ENCODE measurements at regions not wholly inside any gene's neighbourhood (a gene's known extent, or its start where the extent isn't known, plus 50 kb on each side); places are given as distances from the start of the nearest gene placed in this dataset.

- DNase-seq = no peak
These were observed 376.0 kb upstream of the IRX2 start for GRCh38 chr5:3127423-3127911.

GRCh38 chr5:3126639-3127038, 375.2 kb upstream of the IRX2 start:
- no peak for DNase-seq

DNA sequence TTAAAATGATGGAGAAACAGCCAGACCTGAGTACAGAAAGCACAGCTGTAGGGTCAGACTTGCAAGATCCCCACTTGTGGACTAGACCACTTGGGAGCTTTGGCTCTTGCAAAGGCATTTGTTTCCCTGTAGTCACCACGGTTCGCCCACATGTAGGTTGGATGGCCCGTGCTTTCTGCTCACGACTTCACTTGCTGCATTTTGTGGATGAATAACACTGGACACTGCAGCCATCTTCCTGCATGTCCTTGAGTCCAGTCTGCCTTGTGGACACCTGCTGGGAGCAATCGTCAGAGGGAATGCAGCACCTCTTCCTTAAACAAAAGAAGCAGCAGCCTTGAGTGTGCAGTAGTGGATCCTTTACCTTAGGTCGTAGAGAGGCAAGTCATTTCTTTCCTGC, 372.9 kb upstream of the IRX2 start:
- no peak for DNase-seq

DNA sequence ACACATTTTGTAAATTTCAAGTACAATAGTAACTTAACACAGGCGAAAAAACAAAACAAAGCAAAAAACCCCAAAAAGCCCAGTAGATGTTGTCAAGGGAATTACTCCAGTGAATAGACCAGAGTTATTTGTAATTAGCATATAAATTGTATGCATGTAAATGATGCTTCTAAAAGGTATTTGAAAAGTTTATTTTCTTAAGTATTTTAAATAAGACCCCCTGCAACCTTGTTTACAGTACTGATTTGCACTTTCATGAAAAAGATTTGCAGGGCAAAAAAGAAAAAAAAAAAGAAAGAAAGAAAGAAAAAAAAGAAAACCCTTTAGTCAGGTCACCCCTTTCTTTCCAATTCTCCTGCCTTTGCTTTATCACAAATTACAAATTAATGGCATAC, 372.3 kb upstream of the IRX2 start:
- no peak for DNase-seq

DNA sequence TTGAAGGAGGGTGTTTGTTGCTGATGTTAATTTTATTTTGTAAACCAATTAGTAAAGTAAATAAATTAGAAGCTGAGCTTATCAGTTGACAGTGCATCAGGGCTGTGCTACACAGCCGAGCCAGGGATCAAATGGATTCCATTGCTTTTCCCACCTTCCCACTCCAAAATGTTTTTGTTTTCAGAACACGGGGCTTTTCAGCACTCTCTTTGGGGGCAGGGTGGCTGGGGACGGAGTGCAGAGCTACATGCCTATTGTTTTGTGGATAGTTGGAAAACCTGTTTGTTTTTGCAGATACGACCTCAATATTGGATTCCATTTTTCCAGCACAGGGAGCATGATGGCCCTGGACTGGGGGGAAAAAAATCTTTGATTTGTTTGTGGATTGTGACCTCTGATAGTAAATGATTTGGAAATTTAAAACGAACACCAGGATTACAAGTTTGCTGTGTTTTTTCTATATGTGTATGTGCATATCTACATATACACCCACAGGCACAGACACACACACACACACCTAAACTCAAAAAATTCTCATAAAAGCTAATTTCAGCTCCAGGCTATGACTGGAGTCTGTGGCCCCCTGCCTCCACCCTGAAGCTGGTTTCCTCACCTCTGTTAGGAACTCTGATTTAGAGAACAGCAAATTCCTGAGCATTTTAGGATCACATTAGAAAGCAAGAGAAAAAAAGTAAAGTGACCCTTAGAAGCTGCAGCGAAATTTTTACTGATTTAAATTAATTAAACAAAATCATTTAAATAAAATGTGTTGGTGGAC, 371.7 kb upstream of the IRX2 start:
- DNase-seq = no peak

DNA sequence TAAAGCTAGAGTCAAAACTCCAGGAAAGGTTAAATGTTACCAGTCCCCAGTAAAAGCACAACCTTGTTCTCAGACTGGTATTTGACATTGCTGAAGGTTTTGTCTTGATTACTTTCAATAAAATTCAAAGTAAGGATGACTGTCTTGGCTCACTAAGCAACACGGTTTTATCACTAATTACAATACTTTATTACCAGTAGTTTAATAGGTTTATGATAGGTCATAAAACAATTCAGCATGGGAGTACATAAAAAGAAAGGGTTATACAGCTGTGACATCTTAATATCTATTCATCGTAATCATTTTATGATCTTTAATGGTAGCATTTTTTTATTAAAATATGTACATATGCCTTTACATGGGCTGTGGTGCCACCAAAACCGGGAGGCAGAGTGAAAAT, 370.7 kb upstream of the IRX2 start:
- DNase-seq = no peak

DNA sequence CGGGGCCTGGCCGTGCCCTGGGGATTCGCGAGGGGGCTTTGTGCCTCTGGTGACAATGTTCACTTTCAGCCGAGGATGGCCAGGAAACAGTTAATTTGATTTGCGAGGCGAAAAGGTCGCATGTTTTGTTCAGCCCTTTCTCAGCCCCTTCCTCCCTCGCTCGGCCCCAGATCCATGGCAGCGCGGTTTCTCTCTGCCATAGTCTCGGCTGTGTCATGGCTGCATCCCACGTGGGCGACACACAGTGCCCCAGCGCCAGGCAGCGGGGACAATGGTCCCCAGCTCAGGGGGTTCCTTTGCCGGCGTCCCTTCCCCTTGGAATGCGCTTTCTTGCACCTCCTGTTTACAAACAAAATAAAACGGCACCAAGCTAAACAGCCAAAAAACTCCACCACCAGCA, 370.3 kb upstream of the IRX2 start:
- no peak for DNase-seq

DNA sequence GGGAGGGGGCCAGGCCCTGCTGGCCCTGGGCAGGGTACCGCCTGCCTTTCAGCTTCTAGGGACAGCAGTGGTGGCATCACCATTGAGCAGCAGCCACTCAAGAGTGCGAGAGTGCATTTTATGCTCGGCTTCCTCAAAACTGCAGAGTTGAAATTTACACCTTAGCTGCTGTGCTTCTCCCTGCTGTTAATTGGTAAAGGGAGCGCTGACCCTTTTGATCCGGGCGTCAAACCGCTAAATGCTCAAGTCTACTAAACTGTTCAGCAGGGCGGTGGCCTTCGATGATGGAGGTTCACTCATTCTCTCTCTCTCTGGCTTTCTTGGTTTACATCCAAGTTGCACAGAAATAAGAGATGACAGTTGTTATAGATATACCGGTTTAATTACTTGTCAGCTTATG, 368.6 kb upstream of the IRX2 start:
- peak; percentile 41 for DNase-seq

DNA sequence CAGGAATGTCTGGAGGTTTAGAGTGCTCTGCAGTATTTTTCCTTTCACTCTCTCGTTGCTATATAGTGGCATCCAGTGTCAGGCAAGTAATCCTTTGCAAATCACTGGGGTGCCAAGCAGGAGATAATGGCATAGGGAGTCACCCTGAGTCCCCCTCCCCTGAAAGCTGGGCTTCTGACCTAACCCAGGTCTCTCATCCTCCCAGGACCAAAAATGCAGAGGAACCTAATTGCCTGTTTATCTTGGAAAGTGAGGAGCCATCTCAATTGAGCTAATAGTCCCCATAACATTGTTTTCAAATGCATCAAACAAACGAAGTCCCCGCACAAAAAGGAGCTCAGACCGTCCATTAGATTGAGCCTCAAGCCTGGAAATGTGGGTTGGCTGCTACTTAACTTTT, 368.0 kb upstream of the IRX2 start:
- no peak for DNase-seq

DNA sequence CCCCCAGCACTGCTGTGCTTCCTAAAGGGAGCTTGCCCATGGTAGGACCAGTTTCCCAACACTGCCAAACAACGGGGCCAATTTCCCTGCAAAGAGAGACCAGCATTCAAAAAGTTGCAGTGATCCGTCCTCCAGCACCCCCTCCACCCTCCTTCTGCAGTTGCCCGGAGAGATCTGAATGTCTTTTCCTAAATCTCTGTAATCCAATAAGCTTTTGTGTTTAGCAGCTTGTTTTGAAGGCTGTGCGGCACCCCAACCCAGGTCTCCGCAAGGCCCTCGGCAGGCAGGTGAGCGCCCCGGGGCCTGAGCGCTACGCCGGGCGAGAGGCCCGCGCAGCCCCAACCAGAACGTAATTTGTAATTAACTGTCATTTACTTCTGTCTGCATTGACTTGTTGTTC, 366.9 kb upstream of the IRX2 start:
- no peak for DNase-seq

DNA sequence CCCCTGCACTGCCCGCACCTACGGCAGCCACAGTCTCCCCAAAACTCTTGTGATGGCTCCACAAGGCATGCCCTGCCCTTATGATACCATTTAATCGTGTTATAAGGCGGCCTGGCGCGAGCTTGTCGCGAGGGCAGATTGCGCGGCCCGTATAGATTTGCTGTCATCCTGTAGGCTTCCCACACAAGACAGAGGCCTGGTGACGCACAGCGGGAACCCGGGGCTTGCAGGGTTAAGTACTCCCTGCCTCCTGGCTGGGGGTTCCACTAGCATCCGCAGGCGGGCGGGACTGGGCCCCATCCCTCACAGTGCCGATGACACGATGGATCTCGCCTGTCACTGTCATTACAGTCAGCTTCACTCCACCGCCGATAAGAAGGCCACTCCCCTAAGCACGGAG, 364.9 kb upstream of the IRX2 start:
- DNase-seq = no peak

GRCh38 chr5:3114467-3114866, 363.0 kb upstream of the IRX2 start:
- no peak for DNase-seq

DNA sequence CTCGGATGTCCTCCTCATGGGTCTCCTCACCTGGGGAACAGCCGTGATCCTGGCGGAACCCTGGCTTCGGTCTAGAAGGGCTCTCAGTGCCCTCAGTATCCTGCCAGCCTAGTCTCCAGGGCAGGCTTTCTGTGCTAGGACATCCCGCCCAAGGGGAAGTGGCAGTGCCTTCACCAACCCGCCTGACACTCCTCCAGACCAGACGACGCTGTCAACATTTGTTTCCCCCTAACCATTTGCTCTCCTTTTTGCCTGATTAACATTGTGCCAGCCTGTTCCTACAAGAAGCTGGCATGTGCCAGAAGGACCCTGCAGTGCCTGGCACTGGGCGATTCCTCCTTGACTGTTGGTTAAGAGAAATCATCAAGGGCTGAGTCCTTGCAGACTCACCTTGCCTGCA, 358.9 kb upstream of the IRX2 start:
- no peak for DNase-seq

DNA sequence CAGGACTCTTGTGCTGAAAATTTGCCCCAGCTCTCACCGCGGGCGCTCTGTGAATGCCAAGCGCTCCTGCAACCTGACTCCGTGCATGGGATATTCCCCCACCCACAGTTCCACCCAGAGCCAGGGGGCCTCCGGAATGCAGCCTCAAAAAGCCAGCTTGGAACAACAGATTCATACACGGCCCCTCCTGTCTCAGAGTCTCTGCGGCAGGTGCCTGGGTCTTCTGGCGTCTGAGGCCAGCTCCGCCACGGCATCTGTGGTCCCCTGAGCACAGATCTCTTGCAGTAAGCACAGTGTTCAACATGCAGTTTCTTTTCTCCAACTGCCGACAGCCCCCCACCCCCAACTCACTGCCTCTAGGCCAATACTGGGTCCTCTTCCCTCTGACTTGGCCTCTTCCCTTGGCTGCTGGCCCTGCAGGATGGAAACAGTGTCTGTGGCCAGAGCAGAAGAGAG, 355.7 kb upstream of the IRX2 start:
- DNase-seq = no peak

GRCh38 chr5:3105581-3105980, 354.1 kb upstream of the IRX2 start:
- DNase-seq = no peak

DNA sequence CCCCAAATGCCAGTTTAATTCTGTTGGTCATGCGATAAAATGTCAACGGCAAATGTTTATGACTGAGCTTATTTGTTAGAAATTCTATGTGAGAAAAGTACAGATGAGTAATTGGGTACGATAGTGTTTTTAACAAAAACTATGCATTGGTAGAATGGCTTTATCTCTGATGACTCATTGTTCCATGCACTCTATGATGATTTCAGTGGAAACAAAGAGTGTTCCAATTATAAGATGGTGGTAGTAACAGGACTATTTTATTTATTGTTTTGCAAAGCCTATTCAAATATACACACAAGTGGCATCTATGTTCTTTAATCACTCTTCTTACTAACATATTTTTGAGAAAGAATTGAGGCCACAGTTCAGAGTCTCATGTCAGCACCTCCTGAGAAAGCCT, 353.7 kb upstream of the IRX2 start:
- DNase-seq = no peak

- DNase-seq = no peak
These were observed 353.1 kb upstream of the IRX2 start for GRCh38 chr5:3104429-3105060.

GRCh38 chr5:3103262-3103811, 351.9 kb upstream of the IRX2 start:
- DNase-seq = no peak

DNA sequence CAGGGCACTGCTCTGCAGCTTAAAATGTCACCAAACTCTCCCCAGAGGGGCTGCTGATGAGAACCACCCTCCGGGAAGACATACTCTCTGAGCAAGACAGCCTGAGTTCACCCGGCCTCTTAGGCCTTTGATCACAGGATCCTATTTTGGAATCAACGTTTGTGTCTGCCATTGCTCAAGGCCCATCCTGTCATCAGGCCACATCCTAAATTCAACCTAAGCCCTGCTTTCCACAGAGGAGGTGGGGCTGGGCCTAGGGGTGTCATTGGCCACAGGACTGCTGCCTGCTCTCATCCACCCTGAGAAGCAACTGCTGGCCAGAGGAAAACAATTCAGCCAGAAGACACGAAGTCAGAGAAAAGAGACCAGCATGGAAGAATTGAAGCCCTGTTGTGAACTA, 351.1 kb upstream of the IRX2 start:
- DNase-seq = no peak

DNA sequence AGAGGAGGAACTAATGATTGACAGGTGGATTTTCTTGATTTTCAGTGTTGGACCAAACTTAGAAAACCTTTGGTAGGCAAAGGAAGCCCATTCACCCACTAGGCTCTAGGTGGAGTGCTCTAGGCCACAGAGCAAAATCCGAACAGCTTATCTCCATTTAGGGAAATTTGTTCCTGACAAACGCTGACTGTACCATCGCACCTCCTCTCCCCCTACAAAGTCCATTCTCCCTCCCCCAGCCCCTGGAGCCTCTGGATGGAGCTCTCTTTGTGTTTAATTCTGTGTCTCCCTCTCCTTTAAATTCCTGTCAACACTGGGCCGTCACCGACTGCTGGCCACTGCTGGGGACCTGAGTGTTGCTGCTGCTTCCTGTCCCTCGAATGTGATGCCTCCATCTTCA, 350.1 kb upstream of the IRX2 start:
- no peak for DNase-seq

- DNase-seq = no peak
These were observed 349.6 kb upstream of the IRX2 start for GRCh38 chr5:3100921-3101551.

DNA sequence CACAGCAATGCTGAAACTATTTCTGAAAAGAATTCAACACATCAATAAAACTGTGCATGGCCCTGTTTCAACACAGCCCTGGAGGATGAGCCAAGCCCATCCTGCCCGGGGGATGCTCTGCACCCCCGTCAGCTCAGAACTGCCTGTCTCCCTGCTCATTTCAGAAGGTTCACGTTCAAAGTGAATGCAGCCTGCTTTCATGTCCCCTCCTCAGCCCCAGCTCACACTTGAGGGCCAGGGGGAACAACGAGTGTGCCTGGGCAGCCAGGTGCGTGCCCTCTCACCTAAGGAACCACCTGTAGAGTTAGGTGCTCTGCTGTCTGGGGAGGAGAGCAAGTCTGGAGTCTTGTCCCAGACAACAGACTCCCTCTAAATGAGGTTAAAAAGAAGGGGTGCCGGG, 348.5 kb upstream of the IRX2 start:
- DNase-seq = no peak

DNA sequence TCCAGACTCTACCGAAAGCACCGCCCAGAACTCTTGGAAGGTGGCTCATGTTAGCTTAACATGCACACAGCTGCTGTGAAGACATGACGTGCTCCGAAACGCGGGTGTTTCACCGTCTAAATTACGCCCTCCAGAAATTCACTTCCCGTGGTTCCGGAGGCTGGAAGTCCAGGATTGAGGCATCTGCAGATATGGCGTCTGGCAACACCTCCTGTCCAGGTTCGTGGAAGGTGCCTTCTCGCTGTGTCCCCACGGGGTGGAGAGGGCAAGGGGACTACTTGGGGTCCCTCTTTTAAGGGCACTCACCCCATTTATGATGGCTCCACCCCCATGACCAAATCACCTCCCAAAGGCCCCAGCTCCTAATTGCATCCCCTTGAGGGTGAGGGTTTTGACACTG, 348.0 kb upstream of the IRX2 start:
- DNase-seq = no peak

DNA sequence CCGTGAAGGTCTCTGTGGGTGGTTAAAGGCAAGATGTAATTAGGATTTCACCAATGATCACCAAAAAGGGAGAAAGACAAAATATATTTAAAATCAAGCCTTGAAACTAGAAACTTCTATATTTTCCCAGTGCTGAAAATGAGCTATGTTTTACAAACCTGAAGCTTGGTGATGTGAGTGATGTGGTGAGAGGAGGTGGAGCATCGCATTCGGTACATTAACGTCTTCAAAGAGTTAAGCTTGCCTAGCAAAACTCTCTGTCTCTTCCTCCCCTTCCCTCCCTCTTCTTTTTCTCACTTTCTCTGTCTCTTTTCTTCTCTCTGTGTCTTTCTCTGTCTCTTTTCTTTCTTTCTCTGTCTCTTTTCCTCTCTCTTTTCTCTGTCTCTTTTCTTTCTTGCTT, 347.3 kb upstream of the IRX2 start:
- no peak for DNase-seq
